Fibroblast of mammary gland (primary cell): ENCODE measurements at regions not wholly inside any gene's neighbourhood (a gene's known extent, or its start where the extent isn't known, plus 50 kb on each side); places are given as distances from the start of the nearest gene placed in this dataset.

ENCODE experiments used
- DNase-seq: peaks from one replicate; pipeline ENCODE4 v3.0.0-alpha.2; 2010; ENCODE audit warnings: low read depth
- H3K4me3 ChIP-seq: 2 replicates; pipeline ENCODE4 v1.5.1; 2011; ENCODE audit warnings: low read depth, mild to moderate bottlenecking, low read length, moderate library complexity; ENCODE audit not compliant: control insufficient read depth
- TF ChIP-seq, protein P1 (sequence below): conservative IDR thresholded peaks from 2 replicates; pipeline ENCODE4 v1.5.1; 2011; ENCODE audit warnings: low read depth, low read length, inconsistent platforms; ENCODE audit not compliant: control insufficient read depth, insufficient read depth

DNA sequence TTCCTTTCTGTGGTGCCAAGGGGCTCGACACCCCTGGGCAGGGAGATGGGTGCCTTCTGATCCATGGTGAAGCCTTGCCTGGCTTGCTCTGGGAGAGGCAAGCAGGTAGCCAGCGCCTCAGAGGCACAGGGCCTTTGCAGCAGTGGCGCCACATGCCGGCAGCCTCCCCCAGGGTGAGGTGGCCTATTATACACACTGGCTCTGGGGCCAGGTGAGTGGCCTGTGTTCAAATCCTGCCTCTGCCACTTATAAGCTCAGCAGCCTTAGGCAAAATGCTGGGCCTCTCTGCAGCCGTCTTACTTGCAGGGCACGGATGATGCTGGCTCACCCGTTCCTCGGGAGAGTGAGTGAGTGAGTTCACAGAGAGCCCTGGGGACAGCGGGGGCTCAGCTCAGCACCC is 176.9 kb downstream of the TFAP2C start:
- no peak overlapping the region for H3K4me3 ChIP-seq
- TF ChIP-seq, protein P1, sequence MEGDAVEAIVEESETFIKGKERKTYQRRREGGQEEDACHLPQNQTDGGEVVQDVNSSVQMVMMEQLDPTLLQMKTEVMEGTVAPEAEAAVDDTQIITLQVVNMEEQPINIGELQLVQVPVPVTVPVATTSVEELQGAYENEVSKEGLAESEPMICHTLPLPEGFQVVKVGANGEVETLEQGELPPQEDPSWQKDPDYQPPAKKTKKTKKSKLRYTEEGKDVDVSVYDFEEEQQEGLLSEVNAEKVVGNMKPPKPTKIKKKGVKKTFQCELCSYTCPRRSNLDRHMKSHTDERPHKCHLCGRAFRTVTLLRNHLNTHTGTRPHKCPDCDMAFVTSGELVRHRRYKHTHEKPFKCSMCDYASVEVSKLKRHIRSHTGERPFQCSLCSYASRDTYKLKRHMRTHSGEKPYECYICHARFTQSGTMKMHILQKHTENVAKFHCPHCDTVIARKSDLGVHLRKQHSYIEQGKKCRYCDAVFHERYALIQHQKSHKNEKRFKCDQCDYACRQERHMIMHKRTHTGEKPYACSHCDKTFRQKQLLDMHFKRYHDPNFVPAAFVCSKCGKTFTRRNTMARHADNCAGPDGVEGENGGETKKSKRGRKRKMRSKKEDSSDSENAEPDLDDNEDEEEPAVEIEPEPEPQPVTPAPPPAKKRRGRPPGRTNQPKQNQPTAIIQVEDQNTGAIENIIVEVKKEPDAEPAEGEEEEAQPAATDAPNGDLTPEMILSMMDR, result no peak
- DNase-seq, result no peak

DNA sequence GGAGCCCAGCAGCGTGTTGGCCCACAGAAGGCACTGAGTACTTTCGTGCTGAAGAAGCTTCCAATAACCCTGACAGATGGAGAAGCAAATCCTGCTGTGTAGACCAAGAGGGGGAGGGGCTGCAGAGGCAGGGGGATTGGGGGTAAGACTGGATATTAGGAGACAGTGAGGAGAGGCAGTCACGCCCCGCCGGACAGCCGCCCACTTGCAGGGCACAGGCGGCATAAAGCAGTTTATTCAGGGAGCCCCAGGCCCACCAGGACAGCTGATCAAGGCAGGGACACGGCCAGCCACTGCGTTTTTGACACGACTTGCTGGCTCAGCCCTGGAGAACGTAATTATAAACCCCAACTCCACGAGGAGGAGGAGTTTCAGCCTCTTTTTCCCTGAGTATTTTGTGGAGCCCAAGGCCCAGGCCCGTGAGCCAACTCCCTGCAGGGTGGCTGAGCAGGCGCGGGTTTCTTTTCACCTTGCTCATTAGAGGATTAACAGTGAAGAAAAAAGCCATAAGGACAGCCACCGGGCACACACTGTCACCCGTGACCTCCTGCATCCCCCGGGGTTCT is 177.9 kb downstream of the TFAP2C start:
- TF ChIP-seq, protein P1, result no peak

DNA sequence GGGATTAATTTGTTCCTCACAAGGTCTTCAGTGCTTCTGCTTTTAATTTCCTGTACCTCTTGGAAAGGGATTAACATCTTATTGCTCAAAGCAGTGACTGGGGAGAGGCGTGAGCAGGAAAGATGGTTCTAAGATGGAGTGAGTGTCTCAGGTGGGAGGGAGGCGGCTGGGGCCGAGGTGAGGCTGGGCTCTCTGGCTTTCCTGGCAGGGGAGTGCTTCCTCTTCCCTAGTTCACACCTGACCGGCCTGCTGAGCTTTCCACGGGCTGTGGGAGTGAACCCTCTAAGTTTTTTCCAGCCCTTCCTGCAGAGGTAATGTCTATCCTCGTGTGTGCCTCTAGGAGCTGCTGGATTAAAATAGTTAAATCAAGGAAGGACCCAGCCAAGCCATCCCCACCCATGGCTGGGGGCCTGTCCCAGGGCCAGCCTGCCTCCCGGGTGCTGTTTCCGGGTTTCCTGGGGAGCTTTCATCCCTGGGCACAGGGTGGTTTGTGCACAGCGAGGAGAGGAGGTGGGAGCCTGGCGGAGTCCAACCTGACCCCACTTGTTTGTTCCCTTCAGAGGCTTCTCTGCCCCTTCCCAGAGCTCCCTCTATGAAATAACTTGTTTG is 179.1 kb downstream of the TFAP2C start:
- no peak for DNase-seq
- TF ChIP-seq, protein P1, result no peak
- H3K4me3 ChIP-seq, result no peak overlapping the region

More for the DNA sequence above, 177.9 kb downstream of the TFAP2C start:
- H3K4me3 ChIP-seq, result no peak overlapping the region
- no peak for DNase-seq

DNA sequence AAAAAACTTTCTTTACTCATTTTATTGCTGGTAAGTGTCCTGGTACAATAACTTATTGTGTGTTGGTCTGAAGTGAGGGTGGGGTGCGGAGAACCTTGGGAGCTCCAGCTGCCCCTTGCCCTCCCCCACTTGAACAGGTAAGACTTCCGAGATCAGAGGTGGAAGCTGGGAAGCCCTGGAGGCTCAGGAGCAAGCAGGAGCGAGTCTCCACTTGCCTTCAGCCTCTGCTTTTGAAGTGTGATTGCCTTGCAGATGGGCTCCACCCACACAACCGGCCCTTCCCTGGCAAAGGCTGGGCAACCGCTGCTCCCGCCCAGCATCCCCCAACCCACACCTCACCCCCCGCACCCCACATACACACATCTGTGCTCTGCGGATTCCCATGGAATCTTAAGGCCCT is 179.6 kb downstream of the TFAP2C start:
- no peak for DNase-seq
- TF ChIP-seq, protein P1, result no peak
- H3K4me3 ChIP-seq, result no peak overlapping the region

DNA sequence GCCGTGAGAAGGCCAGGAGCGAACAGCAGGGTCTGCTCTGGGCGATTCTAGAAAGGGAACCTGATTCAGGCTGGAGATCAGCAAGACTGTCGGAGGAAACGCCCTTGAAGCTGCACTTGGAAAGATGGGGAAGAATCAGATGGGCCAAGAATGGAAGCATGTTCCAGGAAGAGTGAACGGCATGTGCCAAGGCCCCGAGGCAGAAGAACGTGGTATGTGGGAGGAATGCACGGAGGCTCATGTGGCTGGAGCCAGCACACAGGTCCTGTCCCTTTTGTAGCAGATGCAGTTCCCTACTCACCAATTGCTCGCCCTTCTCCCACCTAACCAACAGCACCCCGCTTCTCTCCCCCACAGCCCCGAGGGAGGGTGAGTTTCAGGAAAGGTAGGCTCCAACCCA is 180.6 kb downstream of the TFAP2C start:
- TF ChIP-seq, protein P1, result no peak
- H3K4me3 ChIP-seq, result no peak overlapping the region
- DNase-seq, result no peak

DNA sequence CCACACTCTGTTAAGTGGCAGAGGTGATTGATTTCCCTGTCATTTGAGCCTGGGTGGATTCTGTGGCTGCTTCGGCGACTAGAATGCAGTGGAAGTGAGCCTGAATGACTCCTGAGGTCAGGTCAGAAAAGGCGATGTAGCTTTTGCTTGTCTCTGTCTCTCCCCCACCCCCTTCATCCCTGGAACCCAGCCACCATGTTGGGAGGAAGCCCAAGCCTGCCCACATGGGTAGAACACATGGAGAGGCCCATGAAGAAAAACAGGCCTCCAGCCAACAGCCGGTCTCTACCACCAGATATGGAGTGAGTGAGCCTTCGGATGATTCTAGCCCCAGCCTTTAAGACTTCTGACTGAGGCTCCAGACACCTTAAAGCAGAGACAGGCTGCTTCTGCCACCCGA is 181.0 kb downstream of the TFAP2C start:
- TF ChIP-seq, protein P1, result no peak
- no peak for DNase-seq
- H3K4me3 ChIP-seq, result no peak overlapping the region

DNA sequence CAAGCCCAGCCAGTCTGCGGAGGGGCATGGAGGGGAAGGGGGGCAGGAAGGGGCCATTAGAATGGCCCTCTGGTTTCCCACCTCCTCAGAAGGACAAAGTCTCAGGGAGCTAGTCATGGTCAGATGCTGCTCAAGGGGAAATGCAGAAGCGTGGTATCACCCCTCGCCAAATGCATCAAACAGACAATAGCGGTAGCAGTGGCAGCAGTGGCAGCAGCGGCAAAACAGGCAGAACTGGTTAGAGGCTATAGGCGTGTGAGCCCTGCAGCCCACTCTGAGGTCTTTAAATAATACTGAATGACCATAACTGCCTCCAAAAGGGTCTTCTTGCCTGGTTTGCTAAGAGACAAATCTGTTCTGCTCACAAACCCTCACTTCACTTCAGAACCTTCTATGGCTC is 186.7 kb downstream of the TFAP2C start:
- no peak overlapping the region for H3K4me3 ChIP-seq
- TF ChIP-seq, protein P1, result no peak
- DNase-seq, result no peak
